ENCODE measurements at regions not wholly inside any gene's neighbourhood (a gene's known extent, or its start where the extent isn't known, plus 50 kb on each side); places are given as distances from the start of the nearest gene placed in this dataset.

DNA sequence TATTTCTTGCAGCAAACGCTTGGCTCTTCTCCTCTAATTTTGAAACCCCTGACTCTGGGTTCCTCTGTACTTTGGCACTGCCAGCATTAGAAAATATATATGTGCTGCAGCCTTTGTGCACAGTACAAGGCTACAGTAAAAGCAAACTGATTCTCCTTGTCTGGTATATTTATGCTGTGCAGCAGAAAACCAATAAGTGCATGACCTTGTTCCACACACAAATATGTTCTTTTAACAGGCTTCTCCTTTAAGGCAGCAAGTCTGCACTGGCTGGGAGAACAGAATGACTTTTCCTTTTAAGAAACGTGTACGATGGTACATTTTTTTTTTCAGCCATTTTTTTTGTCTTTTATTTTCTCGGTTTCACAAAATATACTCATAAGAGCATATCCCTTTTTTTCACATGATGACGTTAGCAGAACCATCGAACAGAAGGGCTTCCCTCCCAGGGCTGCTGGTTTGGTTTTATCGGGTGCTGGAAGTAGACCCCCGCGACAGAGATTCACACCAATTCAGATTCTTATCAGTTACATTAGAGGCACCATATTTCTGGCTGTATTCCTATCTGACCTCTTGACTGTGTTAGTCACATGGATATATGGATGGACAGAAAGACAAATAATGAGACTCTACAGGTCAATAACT lies 129.9 kb upstream of the ARID1B start:
- no peak for DNase-seq

DNA sequence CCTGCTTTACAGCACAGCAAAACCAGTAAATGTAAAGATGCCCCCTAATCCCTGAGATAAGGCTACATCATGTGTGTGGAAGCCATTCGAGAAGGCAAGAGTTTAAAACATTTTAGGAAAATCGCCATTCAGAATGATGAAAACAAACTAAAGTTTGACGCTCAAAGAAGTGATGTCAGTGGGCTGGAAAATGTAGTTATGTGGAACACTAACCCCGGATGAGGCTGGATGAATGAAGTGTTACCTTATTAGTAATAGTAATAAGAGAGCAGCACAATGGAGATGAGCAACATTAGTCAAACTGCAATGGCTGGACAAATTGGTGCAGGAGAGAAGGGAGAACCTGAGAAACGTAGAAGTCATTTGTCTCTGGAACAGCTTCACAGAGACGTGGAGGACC lies 130.7 kb upstream of the ARID1B start:
- no peak for DNase-seq

DNA sequence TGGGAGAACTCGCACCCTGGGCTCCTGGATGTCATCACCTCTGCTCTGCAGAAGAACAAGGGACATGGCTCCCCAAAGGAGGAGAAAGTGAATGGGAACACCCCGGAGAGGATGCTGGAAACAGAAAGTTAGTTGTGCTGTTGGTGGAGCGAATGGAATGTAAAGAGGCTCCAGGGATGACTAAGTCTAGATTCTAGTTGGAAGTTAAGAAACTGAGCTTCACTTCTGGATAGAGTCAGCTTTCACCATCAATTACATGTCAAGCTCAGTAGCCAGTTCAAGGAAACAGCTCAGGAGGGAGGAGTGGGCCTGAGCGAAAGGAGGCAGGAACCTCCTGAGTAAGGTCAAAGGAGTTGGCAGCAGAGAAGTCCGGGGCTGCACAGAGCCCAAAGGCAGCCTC lies 132.1 kb upstream of the ARID1B start:
- no peak for DNase-seq

DNA sequence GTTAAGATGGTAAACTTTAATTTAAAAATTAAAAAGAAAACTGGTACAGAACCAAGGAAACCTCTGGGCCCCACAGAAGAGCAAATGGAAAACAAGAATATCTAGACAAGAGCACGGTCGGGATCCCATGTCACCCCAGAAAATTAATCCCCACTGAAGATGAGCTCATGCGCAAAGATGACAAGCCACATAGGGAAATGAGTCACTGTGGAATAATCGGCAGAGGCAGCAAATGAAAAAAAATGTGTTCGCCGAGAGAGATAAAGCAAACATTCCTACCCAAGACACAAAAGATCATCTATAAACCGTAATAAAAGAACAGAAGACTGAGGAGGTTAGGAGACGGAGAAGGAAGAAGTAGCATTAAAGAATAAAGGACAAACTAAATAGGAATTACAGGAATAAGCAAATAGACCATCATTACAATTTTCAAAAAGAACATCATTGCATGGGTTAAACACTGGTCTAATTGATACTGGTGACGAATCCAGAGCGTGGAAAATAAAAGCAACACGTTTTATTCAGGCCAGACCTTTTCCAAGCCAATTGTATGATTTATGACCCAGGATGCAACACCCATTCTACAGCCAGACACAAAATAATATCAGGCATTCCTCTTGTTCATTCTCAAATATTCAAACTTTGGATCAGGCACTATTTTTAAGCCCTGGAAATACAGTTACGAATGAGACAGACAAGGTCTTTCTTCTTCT lies 138.0 kb upstream of the ARID1B start:
- DNase-seq = no peak

DNA sequence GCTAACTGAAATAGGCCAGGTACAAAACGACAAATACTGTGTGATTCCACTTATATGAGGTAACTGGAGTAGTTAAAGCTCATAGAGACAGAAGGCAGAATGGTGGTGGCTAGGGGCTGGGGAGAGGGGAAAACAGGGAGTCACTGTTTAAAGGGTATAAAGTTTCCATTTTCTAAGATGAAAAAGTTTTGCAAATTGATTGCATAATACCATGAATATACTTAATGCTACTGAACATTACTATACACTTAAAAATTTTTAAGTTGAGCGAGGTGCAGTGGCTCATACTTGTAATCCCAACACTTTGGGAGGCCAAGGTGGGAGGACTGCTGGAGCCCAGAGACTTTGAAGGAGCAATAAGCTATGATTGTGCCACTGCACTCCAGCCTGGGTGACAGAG lies 138.6 kb upstream of the ARID1B start:
- DNase-seq = no peak

DNA sequence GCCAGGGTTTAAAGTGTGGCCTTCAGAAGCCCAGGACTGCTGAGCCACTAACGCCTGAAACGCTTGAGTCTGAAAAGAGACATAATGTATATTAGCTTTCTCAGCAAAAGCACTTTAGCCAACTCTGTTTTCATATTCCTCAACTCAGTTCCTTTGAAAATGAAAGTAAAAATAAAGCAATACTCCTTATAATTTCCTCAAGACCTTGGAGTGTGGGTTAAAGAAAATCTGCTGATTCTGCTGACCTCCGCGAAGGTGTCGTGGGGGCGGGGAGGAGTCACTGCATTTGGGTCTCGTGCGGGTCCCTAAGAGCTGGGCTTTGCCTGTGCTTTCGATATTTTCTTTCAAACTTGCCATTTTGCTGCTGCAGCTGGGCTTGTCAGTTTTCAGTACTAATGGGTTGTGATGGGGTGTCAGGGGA lies 142.2 kb upstream of the ARID1B start:
- DNase-seq = no peak

DNA sequence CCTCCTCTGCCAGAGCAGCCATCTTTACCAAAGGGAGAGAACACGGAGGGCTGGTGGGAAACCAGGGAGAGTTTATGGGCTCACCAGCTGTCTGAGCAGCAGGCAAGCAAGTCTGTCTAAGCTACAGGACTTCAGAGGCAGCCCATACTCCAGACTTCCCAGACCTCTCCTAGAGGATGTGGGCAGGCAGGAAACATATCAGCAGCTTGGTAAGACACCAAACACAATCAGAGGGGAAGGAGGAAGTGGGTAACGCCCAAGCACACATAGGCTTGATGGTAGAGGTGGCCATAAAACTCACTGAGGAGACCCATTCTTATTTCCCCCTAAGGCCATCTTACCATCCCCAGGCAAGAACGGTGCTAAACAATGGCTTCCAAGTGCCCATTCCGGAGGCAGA lies 143.1 kb upstream of the ARID1B start:
- no peak for DNase-seq

DNA sequence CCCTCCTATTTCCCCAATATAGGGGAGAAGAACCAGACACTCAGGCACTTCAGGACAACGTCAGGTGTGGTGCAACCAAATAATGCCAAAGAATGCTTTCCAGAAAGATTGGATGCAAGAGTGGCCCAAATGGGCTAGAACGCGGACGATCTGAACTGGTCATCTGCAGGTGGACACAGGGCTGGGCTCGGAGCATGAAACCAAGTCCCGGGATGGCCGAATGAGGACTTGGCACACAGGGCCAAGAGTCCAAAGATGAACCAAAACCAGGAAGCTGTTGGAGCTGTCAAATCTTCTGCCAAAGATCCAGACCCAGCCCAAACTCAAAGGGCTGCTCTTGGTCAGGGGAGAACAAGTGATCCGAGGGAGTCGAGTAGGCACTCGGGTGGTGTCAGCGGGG lies 143.9 kb upstream of the ARID1B start:
- DNase-seq = no peak

DNA sequence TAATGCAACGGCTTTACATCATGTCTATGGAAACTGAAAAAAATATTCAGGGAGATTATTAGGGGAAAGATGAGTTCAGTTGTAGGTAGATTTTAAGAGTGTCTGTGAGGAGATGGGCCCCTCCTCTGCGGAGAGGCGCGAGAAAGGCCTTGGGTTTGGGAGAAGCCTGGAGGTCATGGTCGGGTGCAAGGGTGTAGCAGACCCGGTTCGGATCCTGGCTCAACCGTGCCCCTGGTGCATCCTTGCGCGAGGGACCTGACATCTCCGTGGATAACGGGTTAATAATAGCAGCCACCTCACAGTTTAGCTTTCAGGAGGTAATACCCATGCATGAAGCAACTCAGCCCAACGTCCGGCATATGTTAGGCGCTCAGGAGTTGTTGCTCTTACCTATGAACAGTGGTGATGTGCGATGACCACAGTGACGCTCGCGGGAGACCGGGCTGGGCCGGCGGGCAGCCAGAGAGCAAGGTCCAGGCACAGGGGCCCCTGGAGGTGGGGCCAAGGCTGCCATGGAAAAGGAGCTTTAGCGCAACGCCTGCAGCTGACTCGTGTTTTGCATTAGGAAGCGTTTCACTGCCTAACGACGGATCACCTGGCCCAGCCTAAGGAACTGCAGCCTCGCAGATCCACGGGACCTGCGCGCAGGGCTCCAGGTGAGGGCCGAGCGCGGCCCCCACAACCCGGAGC lies 146.4 kb upstream of the ARID1B start:
- DNase-seq = no peak

DNA sequence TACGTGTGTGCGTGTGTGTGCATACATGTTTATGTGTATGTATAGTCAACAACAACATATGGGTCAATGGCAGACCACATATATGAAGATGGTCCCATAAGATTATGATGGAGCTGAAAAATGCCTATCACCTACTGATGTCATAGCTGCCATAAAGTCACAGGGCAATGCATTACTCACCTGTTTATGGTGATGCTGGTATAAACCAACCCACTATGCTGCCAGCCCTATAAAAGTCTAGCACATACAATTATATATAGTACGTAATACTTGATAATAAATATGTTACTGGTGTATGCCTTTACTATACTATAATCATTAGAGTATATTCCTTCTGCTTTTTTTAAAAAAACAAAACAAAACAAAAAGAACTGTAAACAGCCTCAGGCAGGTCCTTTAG lies 148.4 kb upstream of the ARID1B start:
- DNase-seq = no peak

DNA sequence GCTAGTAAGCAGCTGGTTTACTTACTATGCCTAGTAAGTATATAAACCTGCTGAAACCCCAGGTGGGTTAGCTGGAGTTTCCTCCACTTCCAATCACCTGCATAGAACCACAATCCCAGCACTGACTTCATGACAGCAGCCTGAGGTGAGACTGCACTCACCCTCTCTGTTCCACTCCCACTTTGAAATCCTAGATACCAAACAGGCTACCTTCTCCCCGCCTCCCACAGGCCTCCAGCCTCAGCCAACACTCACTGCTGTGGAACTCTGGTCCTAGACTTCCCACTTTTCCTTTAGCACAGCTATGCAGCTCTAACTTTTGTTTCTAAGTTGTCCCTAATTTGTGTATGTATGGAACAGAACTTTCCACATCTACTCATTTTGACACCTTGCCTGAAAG lies 149.7 kb upstream of the ARID1B start:
- no peak for DNase-seq

DNA sequence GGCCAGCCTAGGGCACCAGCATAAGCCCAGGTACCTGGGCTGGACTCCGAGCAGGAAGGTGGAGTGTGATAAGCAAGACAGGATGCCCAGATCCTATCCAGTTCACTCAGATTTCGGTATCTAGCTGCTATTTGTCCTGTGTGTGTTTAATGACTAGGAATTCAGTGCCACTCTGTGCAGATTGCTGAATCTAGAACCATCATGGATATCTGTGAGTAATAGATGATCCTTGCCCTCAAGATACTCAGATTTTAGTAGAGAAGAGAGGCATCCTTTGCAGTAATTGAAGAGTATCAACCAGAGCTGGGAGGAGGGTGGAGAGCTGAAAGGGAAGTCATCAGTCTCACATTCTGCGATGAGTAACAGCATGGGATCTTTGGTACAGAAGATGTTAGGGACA lies 155.0 kb upstream of the ARID1B start:
- no peak for DNase-seq

DNA sequence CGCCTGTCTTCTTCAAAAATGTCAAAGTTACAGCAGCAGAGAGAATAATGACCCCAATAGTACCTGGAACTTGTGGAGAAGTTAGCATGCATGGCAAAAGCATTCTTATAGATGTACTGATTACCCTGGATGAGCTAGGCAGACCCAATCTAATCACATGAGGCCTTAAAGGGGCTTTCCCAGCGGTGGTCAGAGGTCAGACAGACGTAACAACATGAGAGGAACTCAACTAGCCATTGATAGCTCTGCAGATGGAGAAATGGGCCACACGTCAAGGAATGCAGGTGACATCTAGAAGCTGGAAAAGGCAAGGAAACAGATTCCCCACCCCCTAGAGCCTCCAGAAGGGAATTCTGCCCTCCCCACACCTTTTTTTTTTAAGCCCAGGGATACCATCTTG lies 156.8 kb upstream of the ARID1B start:
- DNase-seq = no peak

DNA sequence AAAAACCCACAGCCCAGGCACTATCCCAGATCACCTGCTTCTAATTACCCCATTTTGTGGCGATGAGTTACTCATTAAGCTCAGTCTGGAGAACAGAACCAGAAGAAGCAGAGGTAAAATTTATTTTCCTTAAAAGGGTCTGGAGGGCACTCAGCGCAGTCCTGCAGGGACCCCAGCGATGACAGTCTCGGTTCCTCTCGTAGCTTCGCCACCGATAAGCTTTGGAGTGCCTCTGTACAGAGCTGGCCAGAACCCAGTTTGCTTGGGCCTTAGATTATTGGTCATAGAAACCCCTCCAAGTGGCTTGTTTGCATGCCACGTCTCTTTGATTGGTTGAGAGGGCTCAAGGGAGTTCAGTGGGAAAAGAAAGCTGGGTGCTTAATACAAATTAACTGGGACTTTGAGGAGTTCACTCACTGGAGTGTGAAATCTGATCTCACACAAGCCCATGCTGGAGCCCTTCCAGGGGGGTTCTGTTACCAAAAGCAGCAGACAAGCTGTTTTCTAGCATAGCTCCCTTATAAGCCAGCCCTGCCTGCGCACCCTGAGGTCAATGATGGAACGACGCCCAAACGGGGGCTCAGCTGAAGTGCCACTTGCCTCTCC lies 158.5 kb upstream of the ARID1B start:
- no peak for DNase-seq

DNA sequence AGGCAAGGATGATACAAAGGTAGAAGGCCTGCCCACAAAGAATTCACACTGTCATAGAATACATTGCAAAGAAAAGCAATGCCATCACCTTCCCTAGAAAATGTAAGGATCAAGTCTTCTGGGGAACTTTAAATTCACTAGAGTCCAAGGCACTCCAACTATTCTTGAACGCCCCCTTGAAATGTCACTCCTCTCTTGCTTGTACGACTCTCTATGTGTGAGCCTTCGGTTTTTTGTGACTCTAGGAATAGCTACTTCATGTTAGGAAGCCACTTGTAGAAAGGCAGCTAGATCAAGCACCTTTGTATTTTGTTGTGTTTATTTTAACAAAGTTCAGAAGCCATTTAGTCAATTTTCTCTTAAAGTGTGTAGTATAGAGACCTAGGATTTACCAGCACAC lies 159.2 kb upstream of the ARID1B start:
- DNase-seq = no peak

DNA sequence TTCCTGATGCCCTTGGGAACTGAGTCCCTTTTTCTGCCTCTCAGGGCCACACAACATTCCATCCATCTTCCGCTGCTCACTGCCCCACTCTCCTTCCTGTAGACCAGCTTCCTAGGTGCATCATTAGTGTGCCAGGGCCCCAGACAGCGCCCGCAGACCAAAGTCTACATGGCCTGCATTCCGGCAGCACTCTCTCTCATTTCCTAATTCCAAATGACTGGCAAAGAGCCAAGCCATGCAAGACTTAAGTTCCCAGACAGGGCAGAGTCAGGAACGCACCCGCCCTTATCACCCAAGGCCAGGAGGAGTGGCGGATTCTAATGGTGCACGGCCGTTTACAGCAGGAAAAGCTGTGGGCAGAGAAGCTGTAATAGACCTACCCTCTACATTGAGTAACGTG lies 159.8 kb upstream of the ARID1B start:
- no peak for DNase-seq

DNA sequence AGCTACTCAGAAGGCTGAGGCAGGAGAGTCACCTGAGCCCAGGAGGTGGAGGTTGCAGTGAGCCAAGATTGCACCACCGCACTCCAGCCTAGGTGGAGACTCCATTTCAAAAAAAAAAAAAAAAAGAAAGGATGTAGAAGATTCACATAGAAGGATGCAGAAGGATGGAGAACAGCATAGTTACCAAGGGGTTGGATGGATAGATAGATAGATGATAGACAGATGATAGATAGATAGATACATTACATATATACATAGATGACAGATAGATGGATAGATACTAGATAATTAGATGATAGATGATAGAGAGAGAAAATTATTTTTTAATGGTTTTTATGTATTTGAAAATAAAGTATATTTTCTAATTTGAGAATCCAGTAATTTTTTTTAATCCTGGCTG lies 160.7 kb upstream of the ARID1B start:
- no peak for DNase-seq

DNA sequence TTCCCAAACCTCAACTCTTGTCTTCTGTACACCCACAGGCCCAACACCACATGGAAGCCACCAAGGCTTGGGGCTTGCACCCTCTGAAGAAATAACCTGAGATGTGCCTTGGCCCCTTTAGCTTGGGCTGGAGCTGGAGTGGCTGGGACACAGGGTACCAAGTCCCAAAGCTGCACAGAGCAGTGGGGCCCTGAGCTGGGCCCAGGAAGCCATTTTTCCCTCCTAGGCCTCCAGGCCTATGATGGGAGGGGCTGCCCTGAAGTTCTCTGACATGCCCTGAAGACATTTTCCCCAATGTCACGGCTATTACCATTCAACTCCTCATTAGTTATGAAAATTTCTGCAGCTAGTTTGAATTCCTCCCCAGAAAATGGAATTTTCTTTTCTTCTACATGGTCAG lies 163.2 kb upstream of the ARID1B start:
- no peak for DNase-seq

DNA sequence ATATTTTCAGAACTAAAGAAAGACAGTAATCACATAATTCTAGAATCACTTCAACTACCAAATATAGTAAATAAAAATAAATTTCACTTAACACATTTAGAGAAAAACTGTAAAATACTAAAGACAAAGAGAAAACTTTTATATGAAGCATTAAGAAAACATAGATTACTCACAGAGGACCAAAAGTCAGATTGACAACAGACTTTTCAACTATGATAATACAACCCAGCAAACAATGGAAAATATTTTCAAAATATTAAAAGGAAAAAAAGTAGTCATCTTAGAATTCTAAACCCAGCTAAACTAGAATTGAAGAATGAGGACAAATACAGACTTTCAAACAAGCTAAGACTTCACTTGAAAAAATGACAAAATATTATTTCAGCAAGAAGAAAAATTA lies 164.8 kb upstream of the ARID1B start:
- DNase-seq = no peak

DNA sequence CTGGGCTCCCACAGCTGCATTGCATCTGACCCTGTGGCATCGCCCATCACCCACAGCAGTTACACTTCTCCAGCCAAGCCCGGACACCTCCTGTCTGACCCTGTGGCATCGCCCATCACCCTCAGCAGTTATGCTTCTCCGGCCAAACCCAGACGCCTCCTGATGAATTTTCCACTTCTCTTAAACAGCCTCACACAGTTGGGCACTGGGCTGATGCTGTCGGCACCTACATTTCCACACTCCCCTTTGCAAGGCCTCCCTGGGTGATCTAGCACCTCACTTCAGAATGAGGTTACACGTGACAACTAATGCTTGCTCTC lies 175.2 kb upstream of the ARID1B start:
- DNase-seq = no peak

DNA sequence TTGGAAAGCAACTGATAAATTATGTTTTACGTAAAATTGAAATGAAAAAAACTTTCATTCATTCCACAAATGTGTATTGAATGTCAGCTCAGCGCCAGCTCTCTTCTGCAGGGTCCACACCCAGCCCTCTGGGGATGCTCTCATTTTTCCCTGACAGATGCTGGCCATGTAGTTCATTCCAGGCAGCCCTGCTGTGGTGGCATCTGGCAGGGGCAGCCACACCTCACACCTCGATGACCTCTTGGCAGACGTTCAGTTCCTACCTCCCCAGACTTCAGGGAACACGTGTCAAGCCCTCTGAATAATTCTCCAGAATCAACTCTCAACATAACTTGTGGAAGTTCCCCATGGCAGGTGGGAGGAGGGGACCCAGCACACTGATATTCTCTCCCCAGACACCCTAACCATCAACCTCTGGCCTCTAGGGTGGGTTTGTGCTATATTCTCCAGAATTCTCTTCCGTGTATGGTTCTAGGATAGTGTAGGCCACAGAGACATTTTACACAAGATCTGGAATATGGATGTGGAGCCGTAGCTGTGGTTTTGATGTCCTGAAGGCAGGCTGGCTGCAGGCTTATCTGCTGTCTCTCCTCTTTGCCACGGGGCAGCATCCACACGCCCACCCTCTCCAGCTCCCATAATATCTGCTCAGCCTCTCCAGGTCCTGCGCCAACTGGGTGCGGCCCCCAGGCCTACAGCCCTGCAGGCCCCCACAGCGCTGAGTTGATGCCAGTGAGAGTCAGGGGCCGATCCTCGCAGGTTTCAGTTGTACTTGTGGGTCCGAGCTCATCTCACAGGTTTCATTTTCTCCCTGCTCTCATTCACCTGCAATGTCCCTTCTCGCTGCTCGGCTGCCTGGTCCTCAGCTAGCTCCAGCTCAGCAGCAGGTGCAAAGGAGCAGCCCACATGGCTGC lies 175.8 kb upstream of the ARID1B start:
- no peak for DNase-seq

DNA sequence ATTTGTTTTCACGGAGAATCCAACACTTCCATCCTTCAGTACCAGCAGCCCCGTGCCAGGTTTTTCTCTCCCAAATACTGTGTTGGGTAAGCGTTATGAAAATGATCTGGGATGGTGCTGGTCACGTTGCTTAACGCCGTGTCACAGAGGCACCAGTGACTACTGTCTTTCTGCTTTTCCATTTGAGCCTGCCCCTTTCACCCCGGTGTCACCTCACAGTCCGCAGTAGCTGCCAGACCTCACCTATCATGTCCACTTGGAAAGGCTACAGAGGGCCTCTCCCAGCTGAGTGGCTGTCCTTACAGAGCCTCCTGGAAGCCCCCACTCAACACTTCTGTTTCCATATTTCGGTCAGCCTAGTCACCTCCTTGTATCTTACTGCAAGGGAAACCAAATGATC lies 176.5 kb upstream of the ARID1B start:
- no peak for DNase-seq

DNA sequence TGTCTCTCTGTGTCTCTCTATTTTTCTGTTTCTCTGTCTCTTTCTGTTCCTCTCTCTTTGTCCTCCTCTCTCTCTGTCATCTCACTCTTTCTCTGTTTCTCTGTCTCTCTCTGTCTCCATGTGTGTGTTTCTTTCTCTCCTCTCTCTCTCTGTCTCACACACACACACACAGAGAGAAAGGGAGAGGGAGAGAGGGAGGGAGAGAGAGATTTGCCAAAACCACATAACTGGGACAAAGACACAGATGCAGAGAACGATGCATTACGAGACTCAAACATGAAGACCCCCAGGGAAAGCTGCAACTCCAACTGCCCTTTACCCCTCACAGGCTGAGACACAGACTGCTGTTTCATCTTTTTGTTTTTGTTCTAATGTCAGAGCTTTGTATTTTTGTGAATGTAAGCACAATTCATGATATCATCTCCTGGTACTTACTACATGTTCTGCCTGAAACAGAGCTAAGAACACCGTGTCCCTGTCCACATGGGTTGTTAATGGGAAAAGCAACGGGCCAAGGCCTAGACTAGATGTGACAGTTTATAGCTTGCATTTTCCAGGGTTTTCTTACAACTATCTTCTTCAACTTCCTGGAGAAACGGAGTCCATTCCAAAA lies 177.1 kb upstream of the ARID1B start:
- DNase-seq = no peak

Measured in activated T-cell treated with anti-CD3 and anti-CD28 coated beads, Interleukin-2, amount 50 U/mL, for 48 hours (primary cell).